GM19328 (cell line): ENCODE measurements at regions not wholly inside any gene's neighbourhood (a gene's known extent, or its start where the extent isn't known, plus 50 kb on each side); places are given as distances from the start of the nearest gene placed in this dataset.
"Not testable (repeated sequence)": the region's sequence is repeated elsewhere in the genome, so short reads cannot be mapped to it uniquely, and the experiment has no call there.

Source experiments
- ATAC-seq: cut with Tn5 transposase; IDR thresholded peaks from one replicate; pipeline ENCODE4 v1.9.1; 2021; ENCODE audit warnings: mild to moderate bottlenecking, moderate library complexity; ENCODE audit not compliant: unreplicated experiment

- not testable (repeated sequence) for ATAC-seq
These were observed 131.7 kb upstream of the MAMLD1 start for GRCh38 chrX:150231368-150231767.

GRCh38 chrX:150232222-150232621 lies 130.9 kb upstream of the MAMLD1 start:
- not testable (repeated sequence) for ATAC-seq

DNA sequence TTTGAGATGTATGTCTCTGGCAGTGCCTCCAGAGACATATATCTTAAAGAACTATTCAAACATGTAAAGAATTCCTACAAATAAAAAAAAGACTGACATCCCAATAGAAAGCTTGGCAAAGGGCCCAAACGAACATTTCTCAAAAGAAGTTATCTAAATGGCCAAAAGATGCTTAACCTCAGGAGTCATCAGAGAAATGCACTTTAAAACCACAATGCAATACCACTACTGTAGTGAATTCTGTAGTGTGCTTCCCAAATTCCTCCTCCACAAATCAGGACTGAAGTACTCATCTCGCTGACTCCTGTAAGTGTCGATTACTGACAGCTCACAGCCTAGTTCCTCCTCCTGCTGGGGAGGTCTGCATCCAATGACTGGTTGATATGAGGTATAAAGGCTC lies 129.0 kb upstream of the MAMLD1 start:
- no peak for ATAC-seq

DNA sequence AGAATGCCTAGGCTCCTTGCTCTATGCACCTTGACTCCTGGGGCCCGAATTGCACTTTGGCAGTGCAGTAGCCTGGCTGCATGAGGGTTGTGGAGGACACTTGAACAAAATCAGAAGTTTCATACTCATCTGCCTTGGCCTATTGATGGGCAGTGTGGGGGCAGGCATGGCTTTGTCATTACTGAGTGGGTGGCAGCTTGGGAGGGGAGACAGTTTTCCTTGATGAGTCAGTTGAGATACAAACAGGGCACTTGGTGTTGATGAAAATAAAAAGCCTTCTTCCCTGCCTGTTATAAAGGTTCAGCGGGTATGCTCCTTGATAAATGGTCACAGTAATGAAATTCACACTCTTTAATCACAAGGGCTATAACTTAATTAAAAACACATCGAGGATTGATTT lies 126.8 kb upstream of the MAMLD1 start:
- ATAC-seq, result no peak

DNA sequence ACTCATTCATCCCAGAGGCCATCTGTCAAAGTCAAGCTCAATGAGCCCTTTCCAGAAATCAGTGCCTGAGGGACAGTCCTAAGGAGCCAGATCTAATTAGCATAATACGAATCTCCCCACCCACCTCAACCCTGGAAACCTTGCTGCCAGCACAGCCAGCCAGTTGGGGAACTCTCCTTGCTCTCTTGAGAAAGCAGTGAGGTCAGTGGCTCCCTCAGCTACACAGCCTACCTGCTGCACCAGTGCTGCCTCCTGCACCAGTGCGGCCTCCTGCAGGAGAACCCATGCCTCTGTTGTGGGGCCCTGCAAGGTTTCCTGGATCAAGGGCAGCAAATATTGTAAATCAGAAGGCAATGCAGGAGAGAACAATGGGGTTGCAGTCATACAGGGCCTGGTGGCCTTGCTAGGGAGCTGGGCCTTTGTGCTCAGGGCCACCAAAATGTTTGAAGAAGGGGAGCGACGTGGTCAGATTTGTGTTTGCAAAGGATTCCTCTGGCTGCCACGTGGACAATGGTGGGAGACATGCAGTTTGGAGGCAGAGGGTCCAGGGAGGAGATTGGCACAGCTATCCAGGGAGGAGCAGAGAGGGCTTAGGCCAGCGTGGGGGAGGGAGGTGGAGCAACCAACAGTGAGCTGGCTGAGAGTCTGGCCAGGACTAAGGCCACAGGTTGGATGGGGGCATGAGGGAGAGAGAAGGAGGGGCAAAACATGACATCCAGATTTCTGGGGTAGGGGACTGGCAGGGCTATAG lies 124.3 kb upstream of the MAMLD1 start:
- ATAC-seq, result no peak

DNA sequence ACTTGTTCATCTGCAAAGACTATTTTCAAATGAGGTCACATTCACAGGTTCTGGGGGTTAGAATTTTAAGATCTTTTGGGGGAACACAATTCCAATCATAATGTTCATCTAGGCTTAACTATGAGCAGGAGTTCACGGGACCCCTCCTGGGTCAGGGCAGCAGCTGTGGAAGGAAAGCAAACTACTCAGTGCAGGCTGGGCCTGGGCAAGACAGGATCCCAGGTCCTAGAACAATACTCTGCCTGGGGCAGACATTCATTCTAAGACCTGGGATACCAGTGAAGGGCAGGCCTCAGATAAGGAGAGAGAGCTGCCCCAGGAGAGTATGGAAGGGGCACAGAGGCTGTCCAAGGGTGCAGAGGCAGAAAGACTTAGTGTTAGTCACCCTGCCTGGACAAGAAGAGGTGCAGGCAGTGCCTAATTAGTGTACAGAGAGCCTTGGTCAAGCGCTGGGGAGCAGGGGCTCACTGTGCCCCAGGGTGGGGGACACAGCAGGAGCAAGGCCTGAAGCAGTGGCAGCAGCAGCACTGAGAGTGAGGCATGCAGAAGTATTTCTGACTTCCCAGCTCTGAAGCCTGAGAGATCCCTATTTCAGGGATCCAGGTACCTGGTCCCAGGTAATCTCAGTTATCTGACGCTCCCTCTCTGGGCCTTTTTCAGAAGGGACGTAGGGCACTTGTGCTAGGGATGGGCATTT lies 123.0 kb upstream of the MAMLD1 start:
- ATAC-seq, result no peak

GRCh38 chrX:150240643-150240970 lies 122.5 kb upstream of the MAMLD1 start:
- ATAC-seq, result no peak

- ATAC-seq, result no peak
These were observed 109.0 kb upstream of the MAMLD1 start for GRCh38 chrX:150253959-150254620.

DNA sequence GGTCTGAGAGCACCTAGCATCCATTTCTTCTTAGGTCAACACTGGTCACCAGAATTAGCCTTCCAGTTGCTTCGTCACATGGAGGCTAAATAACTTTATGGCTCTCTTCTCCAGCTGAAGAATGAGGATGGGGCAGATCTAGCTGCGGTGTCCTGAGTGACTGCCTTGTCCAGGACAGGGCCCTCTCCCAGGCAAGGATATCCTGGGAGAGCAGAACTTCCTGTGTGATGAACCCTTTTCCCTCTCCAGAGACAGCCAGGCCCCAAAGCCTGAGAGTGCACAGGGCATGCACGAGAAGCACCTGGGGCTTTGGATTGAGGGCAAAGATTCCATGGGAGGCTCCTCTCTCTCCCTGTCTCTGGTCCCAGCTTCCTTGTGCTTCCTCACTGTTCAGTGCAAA lies 108.2 kb upstream of the MAMLD1 start:
- ATAC-seq, result no peak

DNA sequence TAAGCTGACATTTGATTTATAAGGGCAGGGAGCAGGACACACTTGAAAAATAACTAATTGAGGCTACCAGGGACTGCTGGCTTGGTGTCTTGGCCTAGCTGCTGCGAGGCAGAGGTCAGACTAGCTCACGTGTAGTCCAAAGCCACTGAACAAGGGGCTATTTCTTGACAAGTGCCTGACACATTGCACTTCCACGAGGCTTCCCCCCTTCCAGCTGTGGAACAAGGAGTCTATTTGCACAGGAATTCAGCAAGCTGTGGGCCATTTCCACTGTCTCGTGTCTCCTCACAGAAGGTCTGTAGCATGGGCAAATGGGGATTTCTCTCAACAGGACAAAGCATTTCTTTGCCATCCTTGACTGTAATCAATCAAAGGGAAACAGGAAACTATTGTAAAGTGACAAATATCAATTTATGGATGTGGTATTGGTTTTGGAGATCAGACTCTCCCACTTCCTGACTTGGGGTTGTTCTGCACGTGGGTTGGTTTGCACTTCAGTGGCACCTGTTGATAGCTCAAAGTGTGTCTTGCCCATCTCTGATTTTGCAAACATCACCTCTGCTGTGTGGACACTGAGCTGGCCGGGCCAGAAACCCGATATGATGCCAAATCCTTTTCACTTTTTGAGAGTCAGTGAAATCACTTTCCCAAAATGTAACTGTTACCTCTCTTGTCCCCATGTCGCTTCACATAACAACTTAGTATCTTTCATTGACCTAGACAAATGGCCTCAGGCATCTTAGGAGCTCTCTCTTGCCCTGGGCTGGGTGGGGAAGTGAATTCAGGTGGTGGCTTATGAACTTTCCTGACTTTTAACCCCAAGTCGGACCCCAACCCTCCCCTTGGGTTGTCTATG lies 107.4 kb upstream of the MAMLD1 start:
- no peak for ATAC-seq

DNA sequence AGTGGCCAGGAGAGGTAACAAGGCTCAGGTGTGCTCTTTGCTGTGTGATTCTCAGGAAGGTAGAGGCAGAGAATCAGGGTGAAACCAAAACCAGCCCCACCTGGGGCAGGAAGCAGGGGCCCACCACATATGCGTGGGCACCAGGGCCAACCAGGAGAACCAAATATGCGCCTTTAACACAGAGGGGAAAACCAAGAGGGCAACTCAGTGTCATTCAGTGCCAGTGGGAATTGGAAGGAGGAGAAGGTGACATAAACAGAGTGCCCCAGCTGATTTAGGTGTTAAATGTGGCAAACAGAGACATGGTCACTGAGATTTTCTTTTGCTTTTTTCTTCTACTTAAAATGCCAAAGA lies 106.8 kb upstream of the MAMLD1 start:
- ATAC-seq, result no peak

DNA sequence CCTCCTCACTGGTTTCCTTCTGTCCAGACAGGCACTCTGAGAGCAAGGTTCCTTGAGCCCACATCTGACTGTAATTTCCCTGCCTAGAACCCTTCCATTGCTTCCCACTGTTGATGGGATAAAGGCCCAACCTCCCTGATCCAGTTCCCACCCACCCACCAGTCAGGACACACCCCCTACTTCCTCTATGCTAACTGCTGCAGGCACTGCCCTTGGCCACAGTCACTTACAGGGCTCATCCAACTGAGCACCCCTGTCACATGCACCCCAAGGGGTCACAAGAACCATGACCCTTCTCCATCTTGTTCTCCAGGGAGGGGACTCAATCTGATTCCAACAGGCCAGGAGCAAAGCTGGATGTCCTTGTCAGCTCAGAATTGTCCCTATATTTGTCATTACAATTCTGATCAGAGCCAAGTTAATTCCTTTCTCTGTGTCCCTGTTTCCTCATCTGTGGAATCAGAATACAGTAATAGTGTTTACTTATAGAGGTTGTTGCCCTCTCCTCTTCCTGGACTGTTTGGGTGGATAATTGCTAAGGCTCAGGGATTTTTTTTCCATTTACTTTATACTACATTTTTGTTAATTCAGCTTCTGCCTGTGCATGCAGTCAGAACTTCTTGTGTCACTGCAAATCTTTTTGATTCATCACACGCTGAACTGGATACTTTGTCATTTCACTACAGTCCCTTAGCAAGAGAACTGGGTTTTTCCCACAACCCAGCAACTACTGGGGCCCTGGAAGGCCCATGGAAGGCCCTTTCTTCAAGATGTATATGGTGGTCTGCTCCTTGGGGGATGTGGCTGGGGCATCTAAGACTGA lies 105.6 kb upstream of the MAMLD1 start:
- ATAC-seq, result no peak

GRCh38 chrX:150258176-150258425 lies 105.0 kb upstream of the MAMLD1 start:
- ATAC-seq, result no peak

DNA sequence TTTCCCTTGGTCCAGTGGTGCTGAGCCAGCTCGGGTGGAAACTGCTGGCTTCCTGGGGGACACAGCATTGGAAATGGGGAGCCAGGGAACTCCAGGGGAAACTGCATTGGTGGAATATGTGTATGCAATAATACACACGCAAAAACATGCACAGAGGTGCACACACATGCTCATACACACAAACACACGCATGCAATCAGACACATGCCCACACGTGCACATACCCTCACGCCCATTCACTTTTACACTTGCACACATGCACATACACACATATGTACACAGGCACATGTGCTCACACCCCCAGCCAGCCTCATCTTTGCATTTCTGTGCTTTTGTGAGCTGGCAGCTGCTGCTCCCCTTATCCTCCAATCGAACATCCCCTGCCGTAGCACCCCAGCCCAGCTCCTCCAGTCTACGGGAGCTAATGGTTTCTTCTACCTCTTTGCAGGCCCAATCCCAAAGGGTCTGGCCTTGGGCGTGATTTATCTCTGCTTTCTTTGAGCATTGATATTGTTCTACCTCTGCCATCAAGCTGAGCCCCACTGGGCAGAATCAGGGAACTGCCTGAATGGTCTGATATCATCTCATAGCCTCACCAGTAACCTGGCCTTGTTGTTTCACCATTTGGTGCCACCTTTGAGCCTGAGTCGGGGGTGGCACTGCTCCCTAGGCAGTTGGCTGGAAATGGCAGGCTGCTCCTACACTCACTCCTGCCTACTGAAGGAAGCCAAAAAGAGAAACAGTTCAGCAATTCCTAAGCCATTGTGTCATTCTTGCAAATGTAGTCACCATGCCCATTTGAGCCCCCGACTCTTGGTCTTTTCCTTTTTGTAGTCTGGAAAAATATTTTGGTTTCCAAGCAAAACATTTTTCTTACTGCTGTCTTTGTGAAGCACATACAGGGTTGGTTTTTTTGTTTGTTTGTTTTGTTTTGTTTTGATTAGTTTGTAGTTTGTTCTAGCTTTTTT lies 104.4 kb upstream of the MAMLD1 start:
- ATAC-seq, result no peak

GRCh38 chrX:150262456-150262855 lies 100.7 kb upstream of the MAMLD1 start:
- no peak for ATAC-seq

DNA sequence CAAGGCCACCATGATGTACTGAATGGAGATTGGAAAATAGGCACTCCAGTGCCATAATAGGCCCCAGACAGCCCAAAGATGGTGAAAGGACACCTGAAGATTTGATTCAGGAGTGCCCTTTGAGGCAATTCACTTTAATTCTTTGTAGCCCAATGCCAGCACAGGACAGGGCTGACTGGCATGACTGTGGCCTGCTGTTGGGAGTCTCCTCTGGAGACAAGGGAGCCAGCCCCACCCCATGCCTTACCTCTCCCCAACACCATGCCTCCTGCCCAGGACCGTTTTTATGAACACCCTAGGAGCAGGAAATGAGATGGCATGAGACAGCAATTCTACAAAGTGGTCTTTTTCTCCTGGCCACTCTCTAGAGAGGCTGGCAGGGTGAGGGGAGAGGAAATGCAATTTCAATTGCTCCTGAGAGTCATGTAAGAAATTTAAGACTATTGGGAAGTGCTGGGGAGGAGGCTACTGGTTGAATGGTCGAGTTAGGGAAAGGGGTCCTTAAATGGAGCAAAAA lies 94.2 kb upstream of the MAMLD1 start:
- no peak for ATAC-seq

DNA sequence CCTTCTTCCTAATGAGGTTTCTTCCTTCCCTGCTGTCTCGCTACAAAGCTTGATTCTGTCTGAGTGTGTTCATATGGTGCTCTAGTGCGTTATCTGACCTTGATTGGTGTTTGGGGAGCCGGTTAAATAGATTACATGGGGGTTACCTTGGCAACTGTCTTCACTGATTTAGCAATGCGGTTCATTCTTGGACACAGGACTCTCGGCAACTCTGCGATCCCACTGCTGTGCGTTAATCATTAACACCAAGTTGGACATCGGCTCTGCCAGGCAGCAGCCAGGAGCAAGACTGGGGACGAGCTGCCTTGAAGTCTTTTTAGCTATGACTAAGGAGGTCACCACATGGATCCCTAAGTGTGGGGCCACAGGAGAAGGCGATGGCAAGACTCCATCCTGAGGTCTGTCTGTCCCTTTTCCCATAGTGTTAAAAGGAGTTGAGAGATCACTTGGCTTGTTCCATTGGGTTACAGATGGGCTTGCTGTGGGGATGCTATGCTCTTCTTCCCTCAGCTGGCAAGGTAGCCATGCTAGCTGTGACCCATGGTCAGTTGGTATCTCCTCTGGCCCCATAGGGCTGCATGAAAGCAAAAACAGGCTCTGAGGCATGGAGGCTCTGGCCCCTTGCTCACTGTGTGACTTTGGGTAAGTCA lies 93.4 kb upstream of the MAMLD1 start:
- ATAC-seq, result no peak

DNA sequence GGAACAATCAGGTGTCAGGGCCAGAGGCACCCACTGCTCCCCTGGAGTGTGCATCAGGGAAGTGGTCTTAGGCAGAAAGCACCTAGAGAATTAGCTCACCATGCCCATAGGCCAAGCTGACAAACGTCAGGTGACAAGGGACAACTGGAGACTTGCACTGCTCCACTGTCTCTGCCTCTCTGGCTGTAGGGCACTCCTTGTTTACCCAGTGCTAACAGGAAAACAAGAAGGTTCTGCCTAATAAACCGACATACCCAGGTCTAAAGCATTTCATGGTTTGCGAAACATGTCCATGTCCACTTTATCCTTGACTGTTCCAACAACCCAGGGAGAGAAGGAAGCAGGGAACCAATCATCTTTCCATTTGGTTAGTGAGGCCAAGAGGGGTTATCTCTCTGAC lies 92.5 kb upstream of the MAMLD1 start:
- ATAC-seq, result no peak
